WTC11 (cell line): ENCODE measurements at regions not wholly inside any gene's neighbourhood (a gene's known extent, or its start where the extent isn't known, plus 50 kb on each side); places are given as distances from the start of the nearest gene placed in this dataset.

ENCODE experiments used
- ATAC-seq: fragments of 200-7000 bp; cut with Tn5 transposase; 2 replicates; pipeline ENCODE4 v1.10.0; 2021; ENCODE audit warnings: mild to moderate bottlenecking, moderate library complexity
- CTCF ChIA-PET: fragments of 300-600 bp; sonication (Branson Sonifier 250); formaldehyde crosslinking; loops from one replicate; lab custom pipeline; 2021; ENCODE audit warnings: antibody characterized with exemption; lab: Charles Lee
- POLR2A ChIA-PET: fragments of 350-600 bp; sonication (Branson Sonifier 250); formaldehyde crosslinking; loops from one replicate; lab custom pipeline; 2021; ENCODE audit warnings: antibody characterized with exemption; lab: Charles Lee
- DNase-seq: peaks from one replicate; pipeline ENCODE4 v3.0.0; 2021; ENCODE audit warnings: low spot score
- H3K27ac Mint-ChIP-seq: 2 replicates; pipeline ENCODE4 v1.8.0; 2021; ENCODE audit warnings: mixed read lengths
- H3K27me3 Mint-ChIP-seq: 2 replicates; pipeline ENCODE4 v1.8.0; 2021; ENCODE audit warnings: low read depth, mild to moderate bottlenecking, moderate library complexity, mixed read lengths
- H3K36me3 Mint-ChIP-seq: 2 replicates; pipeline ENCODE4 v1.8.0; 2021; ENCODE audit warnings: mixed read lengths
- H3K4me1 Mint-ChIP-seq: 2 replicates; pipeline ENCODE4 v1.8.0; 2022; ENCODE audit warnings: mixed read lengths
- H3K4me3 Mint-ChIP-seq: 2 replicates; pipeline ENCODE4 v1.8.0; 2021; ENCODE audit warnings: mild to moderate bottlenecking, moderate library complexity, mixed read lengths
- H3K9me3 Mint-ChIP-seq: 2 replicates; pipeline ENCODE4 v1.8.0; 2021; ENCODE audit warnings: mixed read lengths
- ATF1 ChIP-seq: sonication (generic); formaldehyde crosslinking; IDR thresholded peaks from 2 replicates; pipeline ENCODE4 v1.8.1; 2023; ENCODE audit warnings: mild to moderate bottlenecking, moderate library complexity, missing genetic modification reagents
- ETV6 ChIP-seq: sonication (generic); formaldehyde crosslinking; IDR thresholded peaks from 2 replicates; pipeline ENCODE4 v1.8.1; 2022; ENCODE audit warnings: mild to moderate bottlenecking, missing genetic modification reagents
- GRHL2 ChIP-seq: fragments of 250-450 bp; sonication (Bioruptor Pico); IDR thresholded peaks from 2 replicates; pipeline ENCODE4 v1.8.0; 2022; ENCODE audit warnings: mild to moderate bottlenecking, moderate library complexity; ENCODE audit not compliant: insufficient replicate concordance, severe bottlenecking
- JAZF1 ChIP-seq: fragments of 250-450 bp; sonication (Bioruptor Pico); IDR thresholded peaks from 2 replicates; pipeline ENCODE4 v1.9.0; 2021; ENCODE audit warnings: moderate library complexity, mild to moderate bottlenecking, inconsistent platforms
- KAT7 ChIP-seq: sonication (generic); formaldehyde crosslinking; IDR thresholded peaks from 2 replicates; pipeline ENCODE4 v1.8.1; 2023; ENCODE audit warnings: missing genetic modification reagents, mild to moderate bottlenecking, borderline replicate concordance
- MYBL2 ChIP-seq: sonication (generic); formaldehyde crosslinking; IDR thresholded peaks from 2 replicates; pipeline ENCODE4 v1.8.1; 2023; ENCODE audit warnings: mild to moderate bottlenecking, moderate library complexity, missing genetic modification reagents
- NFE2L1 ChIP-seq: sonication (generic); formaldehyde crosslinking; IDR thresholded peaks from 2 replicates; pipeline ENCODE4 v1.8.1; 2023; ENCODE audit warnings: missing genetic modification reagents
- NR2C2 ChIP-seq: sonication (generic); formaldehyde crosslinking; IDR thresholded peaks from 2 replicates; pipeline ENCODE4 v1.8.0; 2022; ENCODE audit warnings: mild to moderate bottlenecking, missing genetic modification reagents
- RORB ChIP-seq: fragments of 250-450 bp; sonication (Bioruptor Pico); IDR thresholded peaks from 2 replicates; pipeline ENCODE4 v1.9.0; 2021; ENCODE audit warnings: mild to moderate bottlenecking
- SP1 ChIP-seq: sonication (generic); formaldehyde crosslinking; conservative IDR thresholded peaks from 2 replicates; pipeline ENCODE4 v1.8.1; 2022; ENCODE audit warnings: missing genetic modification reagents
- ZBTB21 ChIP-seq: sonication (generic); formaldehyde crosslinking; IDR thresholded peaks from 2 replicates; pipeline ENCODE4 v1.8.1; 2023; ENCODE audit warnings: mild to moderate bottlenecking, missing genetic modification reagents, borderline replicate concordance
- ZNF121 ChIP-seq: sonication (generic); formaldehyde crosslinking; IDR thresholded peaks from 2 replicates; pipeline ENCODE4 v1.8.0; 2023; ENCODE audit warnings: missing genetic modification reagents
- ZNF396 ChIP-seq: fragments of 250-450 bp; sonication (Bioruptor Pico); IDR thresholded peaks from 2 replicates; pipeline ENCODE4 v1.8.0; 2021; ENCODE audit warnings: mild to moderate bottlenecking, moderate library complexity, borderline replicate concordance
- ZNF416 ChIP-seq: fragments of 250-450 bp; sonication (Bioruptor Pico); IDR thresholded peaks from 2 replicates; pipeline ENCODE4 v1.9.0; 2021; ENCODE audit warnings: mild to moderate bottlenecking, inconsistent platforms
- ZNF423 ChIP-seq: fragments of 250-450 bp; sonication (Bioruptor Pico); IDR thresholded peaks from 2 replicates; pipeline ENCODE4 v2.1.2; 2022; ENCODE audit warnings: mild to moderate bottlenecking, moderate library complexity
- ZNF671 ChIP-seq: fragments of 250-450 bp; sonication (Bioruptor Pico); IDR thresholded peaks from 2 replicates; pipeline ENCODE4 v1.8.0; 2021; ENCODE audit warnings: mild to moderate bottlenecking
- TF ChIP-seq, protein P1 (sequence below): sonication (generic); formaldehyde crosslinking; IDR thresholded peaks from 2 replicates; pipeline ENCODE4 v1.8.0; 2022; ENCODE audit warnings: mild to moderate bottlenecking, missing genetic modification reagents
- TF ChIP-seq, protein P2 (sequence below): sonication (generic); formaldehyde crosslinking; IDR thresholded peaks from 2 replicates; pipeline ENCODE4 v1.8.1; 2023; ENCODE audit warnings: mild to moderate bottlenecking, moderate library complexity, missing genetic modification reagents
- TF ChIP-seq, protein P3 (sequence below): fragments of 250-450 bp; sonication (Bioruptor Pico); IDR thresholded peaks from 2 replicates; pipeline ENCODE4 v1.9.0; 2021; ENCODE audit warnings: mild to moderate bottlenecking, borderline replicate concordance
- TF ChIP-seq, protein P4 (sequence below): sonication (generic); formaldehyde crosslinking; conservative IDR thresholded peaks from 2 replicates; pipeline ENCODE4 v1.8.1; 2022; ENCODE audit warnings: mild to moderate bottlenecking, missing genetic modification reagents
- TF ChIP-seq, protein P5 (sequence below): sonication (generic); formaldehyde crosslinking; IDR thresholded peaks from 2 replicates; pipeline ENCODE4 v1.8.0; 2022; ENCODE audit warnings: mild to moderate bottlenecking, missing genetic modification reagents

DNA sequence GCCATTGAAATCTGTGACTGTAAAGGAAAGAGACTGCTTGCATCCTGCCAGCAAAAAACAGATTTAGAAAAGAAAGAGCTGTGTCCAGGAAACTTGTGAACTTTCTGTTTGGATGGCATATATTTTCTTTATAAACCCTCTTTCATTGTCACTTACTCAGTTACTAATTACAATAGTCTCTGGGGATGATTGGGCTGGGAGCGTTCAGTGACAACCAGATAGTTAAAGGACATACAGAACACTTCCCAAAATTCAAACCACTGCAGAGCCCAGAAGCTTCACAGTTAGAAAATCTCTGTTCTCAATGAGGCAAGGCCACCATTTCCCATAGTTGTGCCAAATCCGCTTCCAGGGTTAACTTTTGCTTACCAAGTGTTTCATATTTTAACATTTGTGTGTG, 98.6 kb upstream of the TAB2 start:
- H3K27me3 Mint-ChIP-seq: no peaks in the 10 kb centered on the region
- DNase-seq (no peak), ATAC-seq (no peak)
- 0 out of 2 replicates have a peak, but pooled peaks cover 3% of the 10 kb centered on the region for H3K9me3 Mint-ChIP-seq
- H3K36me3 Mint-ChIP-seq: no peaks in the 10 kb centered on the region
- H3K4me1 Mint-ChIP-seq: peaks cover 14% of the 10 kb centered on the region
- ChIA-PET CTCF (no interaction called here), POLR2A (no interaction called here)
- H3K27ac Mint-ChIP-seq: no peak overlapping the region
- TF ChIP-seq, protein P1, sequence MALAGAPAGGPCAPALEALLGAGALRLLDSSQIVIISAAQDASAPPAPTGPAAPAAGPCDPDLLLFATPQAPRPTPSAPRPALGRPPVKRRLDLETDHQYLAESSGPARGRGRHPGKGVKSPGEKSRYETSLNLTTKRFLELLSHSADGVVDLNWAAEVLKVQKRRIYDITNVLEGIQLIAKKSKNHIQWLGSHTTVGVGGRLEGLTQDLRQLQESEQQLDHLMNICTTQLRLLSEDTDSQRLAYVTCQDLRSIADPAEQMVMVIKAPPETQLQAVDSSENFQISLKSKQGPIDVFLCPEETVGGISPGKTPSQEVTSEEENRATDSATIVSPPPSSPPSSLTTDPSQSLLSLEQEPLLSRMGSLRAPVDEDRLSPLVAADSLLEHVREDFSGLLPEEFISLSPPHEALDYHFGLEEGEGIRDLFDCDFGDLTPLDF (CRISPR knock-in tag): no peak
- TF ChIP-seq ZNF423 (CRISPR knock-in tag) (no peak), SP1 (CRISPR knock-in tag) (no peak)
- H3K4me3 Mint-ChIP-seq: no peak overlapping the region

DNA sequence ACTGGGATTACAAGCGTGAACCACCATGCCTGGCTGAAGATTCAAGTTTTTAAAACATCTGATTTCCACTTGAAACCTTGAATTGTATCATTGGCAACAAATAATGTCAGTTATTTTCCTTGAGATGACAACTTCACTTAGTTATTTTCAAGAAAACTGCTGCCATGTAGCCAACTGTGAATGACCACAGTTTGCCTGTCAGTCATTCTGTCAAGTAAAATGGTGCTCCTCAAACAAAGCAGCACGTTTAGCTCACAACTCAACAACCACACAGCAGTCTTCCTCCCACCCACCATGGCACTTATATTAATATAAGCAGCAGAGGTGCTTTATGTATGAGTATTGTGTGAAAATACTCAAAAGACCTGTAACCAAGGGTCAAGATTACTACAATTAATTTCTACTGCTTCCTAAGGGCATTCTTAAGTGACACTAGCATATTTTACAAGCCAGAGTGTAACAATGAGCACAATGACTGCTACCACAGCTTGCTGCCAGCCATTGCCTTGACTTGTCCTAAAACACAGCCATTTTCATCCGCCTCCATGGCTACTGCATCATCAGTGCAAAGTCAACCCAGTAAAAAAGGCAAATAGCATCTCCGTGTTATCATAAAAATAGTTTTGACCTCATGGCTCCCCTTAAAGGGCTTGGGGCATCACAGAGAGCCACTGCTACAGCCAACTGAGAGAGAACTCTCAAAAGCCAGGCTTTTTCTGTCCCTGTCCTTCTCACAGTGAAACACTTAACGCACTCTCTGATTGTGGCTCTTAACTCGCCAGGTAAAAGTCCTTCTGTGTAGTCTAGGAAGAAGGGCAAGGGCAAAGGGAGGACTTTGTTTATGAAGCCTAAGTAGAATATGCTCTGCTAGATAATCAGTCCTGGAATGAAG, 96.4 kb upstream of the TAB2 start:
- ATAC-seq: no peak
- Mint-ChIP-seq H3K4me3 (no peak overlapping the region), H3K4me1 (peaks cover 14% of the 10 kb centered on the region), H3K9me3 (0 out of 2 replicates have a peak, but pooled peaks cover 3% of the 10 kb centered on the region), H3K27me3 (no peaks in the 10 kb centered on the region), H3K36me3 (no peaks in the 10 kb centered on the region), H3K27ac (no peak overlapping the region)
- no peak for DNase-seq
- ChIA-PET CTCF (no interaction called here), POLR2A (interaction anchor here (0.6 kb wide), 1 partner anchor 11 kb away, joined by 3 read pairs; no protein-coding TSS in a partner anchor)
- TF ChIP-seq ZNF396 (CRISPR knock-in tag): no peak
- TF ChIP-seq, protein P2, sequence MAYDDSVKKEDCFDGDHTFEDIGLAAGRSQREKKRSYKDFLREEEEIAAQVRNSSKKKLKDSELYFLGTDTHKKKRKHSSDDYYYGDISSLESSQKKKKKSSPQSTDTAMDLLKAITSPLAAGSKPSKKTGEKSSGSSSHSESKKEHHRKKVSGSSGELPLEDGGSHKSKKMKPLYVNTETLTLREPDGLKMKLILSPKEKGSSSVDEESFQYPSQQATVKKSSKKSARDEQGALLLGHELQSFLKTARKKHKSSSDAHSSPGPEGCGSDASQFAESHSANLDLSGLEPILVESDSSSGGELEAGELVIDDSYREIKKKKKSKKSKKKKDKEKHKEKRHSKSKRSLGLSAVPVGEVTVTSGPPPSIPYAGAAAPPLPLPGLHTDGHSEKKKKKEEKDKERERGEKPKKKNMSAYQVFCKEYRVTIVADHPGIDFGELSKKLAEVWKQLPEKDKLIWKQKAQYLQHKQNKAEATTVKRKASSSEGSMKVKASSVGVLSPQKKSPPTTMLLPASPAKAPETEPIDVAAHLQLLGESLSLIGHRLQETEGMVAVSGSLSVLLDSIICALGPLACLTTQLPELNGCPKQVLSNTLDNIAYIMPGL (CRISPR knock-in tag): no peak
- no peak for TF ChIP-seq ETV6 (CRISPR knock-in tag)
- TF ChIP-seq, protein P3, sequence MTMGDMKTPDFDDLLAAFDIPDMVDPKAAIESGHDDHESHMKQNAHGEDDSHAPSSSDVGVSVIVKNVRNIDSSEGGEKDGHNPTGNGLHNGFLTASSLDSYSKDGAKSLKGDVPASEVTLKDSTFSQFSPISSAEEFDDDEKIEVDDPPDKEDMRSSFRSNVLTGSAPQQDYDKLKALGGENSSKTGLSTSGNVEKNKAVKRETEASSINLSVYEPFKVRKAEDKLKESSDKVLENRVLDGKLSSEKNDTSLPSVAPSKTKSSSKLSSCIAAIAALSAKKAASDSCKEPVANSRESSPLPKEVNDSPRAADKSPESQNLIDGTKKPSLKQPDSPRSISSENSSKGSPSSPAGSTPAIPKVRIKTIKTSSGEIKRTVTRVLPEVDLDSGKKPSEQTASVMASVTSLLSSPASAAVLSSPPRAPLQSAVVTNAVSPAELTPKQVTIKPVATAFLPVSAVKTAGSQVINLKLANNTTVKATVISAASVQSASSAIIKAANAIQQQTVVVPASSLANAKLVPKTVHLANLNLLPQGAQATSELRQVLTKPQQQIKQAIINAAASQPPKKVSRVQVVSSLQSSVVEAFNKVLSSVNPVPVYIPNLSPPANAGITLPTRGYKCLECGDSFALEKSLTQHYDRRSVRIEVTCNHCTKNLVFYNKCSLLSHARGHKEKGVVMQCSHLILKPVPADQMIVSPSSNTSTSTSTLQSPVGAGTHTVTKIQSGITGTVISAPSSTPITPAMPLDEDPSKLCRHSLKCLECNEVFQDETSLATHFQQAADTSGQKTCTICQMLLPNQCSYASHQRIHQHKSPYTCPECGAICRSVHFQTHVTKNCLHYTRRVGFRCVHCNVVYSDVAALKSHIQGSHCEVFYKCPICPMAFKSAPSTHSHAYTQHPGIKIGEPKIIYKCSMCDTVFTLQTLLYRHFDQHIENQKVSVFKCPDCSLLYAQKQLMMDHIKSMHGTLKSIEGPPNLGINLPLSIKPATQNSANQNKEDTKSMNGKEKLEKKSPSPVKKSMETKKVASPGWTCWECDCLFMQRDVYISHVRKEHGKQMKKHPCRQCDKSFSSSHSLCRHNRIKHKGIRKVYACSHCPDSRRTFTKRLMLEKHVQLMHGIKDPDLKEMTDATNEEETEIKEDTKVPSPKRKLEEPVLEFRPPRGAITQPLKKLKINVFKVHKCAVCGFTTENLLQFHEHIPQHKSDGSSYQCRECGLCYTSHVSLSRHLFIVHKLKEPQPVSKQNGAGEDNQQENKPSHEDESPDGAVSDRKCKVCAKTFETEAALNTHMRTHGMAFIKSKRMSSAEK: no peak
- no peak for TF ChIP-seq ZNF121 (CRISPR knock-in tag)
- no peak for TF ChIP-seq NR2C2 (CRISPR knock-in tag)
- no peak for TF ChIP-seq ZNF671 (CRISPR knock-in tag)
- TF ChIP-seq RORB (CRISPR knock-in tag): no peak
- TF ChIP-seq KAT7 (CRISPR knock-in tag): no peak
- no peak for TF ChIP-seq MYBL2 (CRISPR knock-in tag)
- no peak for TF ChIP-seq NFE2L1 (CRISPR knock-in tag)
- no peak for TF ChIP-seq ATF1 (CRISPR knock-in tag)
- TF ChIP-seq GRHL2 (CRISPR knock-in tag): no peak
- TF ChIP-seq, protein P4, sequence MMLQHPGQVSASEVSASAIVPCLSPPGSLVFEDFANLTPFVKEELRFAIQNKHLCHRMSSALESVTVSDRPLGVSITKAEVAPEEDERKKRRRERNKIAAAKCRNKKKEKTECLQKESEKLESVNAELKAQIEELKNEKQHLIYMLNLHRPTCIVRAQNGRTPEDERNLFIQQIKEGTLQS (CRISPR knock-in tag): no peak
- no peak for TF ChIP-seq ZBTB21 (CRISPR knock-in tag)
- TF ChIP-seq, protein P5, sequence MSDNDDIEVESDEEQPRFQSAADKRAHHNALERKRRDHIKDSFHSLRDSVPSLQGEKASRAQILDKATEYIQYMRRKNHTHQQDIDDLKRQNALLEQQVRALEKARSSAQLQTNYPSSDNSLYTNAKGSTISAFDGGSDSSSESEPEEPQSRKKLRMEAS (CRISPR knock-in tag): no peak
- TF ChIP-seq JAZF1: no peak
- no peak for TF ChIP-seq ZNF416
